ENCODE measurements at regions not wholly inside any gene's neighbourhood (a gene's known extent, or its start where the extent isn't known, plus 50 kb on each side); places are given as distances from the start of the nearest gene placed in this dataset.

- H3K27me3 ChIP-seq (ENCODE audit: insufficient read depth, low read depth, low read length), result no peaks in the 10 kb centered on the region
Observed at GRCh38 chr3:145272684-145273083, 888.3 kb downstream of the PLOD2 start.

DNA sequence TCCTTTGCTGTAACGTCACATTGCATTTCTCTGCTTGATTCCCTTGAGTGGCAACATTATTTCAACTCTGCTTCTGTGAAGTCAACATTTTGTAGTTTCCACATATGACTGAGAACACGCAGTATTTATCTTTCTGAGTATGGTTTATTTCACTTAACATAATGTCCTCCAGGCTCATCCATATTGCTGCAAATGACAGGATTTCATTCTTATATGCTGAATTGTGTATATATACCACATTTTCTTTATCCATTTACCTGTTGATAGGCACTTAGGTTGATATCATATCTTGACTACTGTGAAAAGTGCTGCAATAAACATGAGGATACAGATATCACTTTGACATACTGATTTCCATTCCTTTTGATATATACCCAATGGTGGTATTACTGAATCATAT lies 878.5 kb downstream of the PLOD2 start:
- H3K27me3 ChIP-seq (ENCODE audit: insufficient read depth, low read depth, low read length), result no peaks in the 10 kb centered on the region
- no peaks in the 10 kb centered on the region for H3K36me3 ChIP-seq (ENCODE audit: insufficient read depth, low read length)
- TF ChIP-seq POLR2AphosphoS5 (IDR thresholded peaks at IDR 0.05) (peak; percentile 51), SMC3 (conservative IDR thresholded peaks at IDR 0.05; ENCODE audit: poor library complexity) (no peak), EP300 (conservative IDR thresholded peaks at IDR 0.05; ENCODE audit: poor library complexity, severe bottlenecking) (peak; percentile 56)
- no peaks in the 10 kb centered on the region for H4K20me1 ChIP-seq (ENCODE audit: insufficient read depth)
- H3K4me3 ChIP-seq (ENCODE audit: low read length), result no peak overlapping the region
- H2AFZ ChIP-seq (ENCODE audit: low read depth, low read length), result no peak overlapping the region
- no peak overlapping the region for H3K9ac ChIP-seq (ENCODE audit: low read length)
- H3F3A ChIP-seq (ENCODE audit: insufficient read depth, low read length, poor library complexity, severe bottlenecking), result no peaks in the 10 kb centered on the region
- H3K4me2 ChIP-seq (ENCODE audit: low read length), result no peak overlapping the region
- no peaks in the 10 kb centered on the region for H3K9me2 ChIP-seq (ENCODE audit: insufficient read depth, low read length)
- H3K9me3 ChIP-seq (ENCODE audit: low read length), result no peaks in the 10 kb centered on the region
- H3K27ac ChIP-seq (ENCODE audit: low read length), result no peak overlapping the region
- H3K79me2 ChIP-seq (replicated peaks; ENCODE audit: insufficient read depth, low read length), result no peaks in the 10 kb centered on the region

More at GRCh38 chr3:145272684-145273083, 888.3 kb downstream of the PLOD2 start:
- Histone ChIP-seq H4K20me1 (ENCODE audit: insufficient read depth) (no peaks in the 10 kb centered on the region), H3K9ac (ENCODE audit: low read length) (no peak overlapping the region), H3K9me2 (ENCODE audit: insufficient read depth, low read length) (no peaks in the 10 kb centered on the region), H3K27ac (ENCODE audit: low read length) (no peak overlapping the region), H3K9me3 (ENCODE audit: low read length) (peaks cover 4% of the 10 kb centered on the region), H3K36me3 (ENCODE audit: insufficient read depth, low read length) (no peaks in the 10 kb centered on the region), H3K4me3 (ENCODE audit: low read length) (no peak overlapping the region), H3K4me2 (ENCODE audit: low read length) (no peak overlapping the region), H3F3A (ENCODE audit: insufficient read depth, low read length, poor library complexity, severe bottlenecking) (no peaks in the 10 kb centered on the region), H2AFZ (ENCODE audit: low read depth, low read length) (no peak overlapping the region), H3K79me2 (replicated peaks; ENCODE audit: insufficient read depth, low read length) (no peaks in the 10 kb centered on the region)
- TF ChIP-seq EP300 (conservative IDR thresholded peaks at IDR 0.05; ENCODE audit: poor library complexity, severe bottlenecking), result no peak
- no peak for TF ChIP-seq SMC3 (conservative IDR thresholded peaks at IDR 0.05; ENCODE audit: poor library complexity)
- TF ChIP-seq MXI1 (conservative IDR thresholded peaks at IDR 0.05; ENCODE audit: poor library complexity, severe bottlenecking), result no peak
- no peak for TF ChIP-seq EZH2 (IDR thresholded peaks at IDR 0.05; ENCODE audit: borderline replicate concordance, insufficient read depth, low read length, poor library complexity, severe bottlenecking)
- TF ChIP-seq, protein P1, sequence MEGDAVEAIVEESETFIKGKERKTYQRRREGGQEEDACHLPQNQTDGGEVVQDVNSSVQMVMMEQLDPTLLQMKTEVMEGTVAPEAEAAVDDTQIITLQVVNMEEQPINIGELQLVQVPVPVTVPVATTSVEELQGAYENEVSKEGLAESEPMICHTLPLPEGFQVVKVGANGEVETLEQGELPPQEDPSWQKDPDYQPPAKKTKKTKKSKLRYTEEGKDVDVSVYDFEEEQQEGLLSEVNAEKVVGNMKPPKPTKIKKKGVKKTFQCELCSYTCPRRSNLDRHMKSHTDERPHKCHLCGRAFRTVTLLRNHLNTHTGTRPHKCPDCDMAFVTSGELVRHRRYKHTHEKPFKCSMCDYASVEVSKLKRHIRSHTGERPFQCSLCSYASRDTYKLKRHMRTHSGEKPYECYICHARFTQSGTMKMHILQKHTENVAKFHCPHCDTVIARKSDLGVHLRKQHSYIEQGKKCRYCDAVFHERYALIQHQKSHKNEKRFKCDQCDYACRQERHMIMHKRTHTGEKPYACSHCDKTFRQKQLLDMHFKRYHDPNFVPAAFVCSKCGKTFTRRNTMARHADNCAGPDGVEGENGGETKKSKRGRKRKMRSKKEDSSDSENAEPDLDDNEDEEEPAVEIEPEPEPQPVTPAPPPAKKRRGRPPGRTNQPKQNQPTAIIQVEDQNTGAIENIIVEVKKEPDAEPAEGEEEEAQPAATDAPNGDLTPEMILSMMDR (IDR thresholded peaks at IDR 0.05; ENCODE audit: poor library complexity, severe bottlenecking), result no peak
- TF ChIP-seq TAF1 (IDR thresholded peaks at IDR 0.05; ENCODE audit: low read depth), result no peak
- TF ChIP-seq POLR2AphosphoS5 (IDR thresholded peaks at IDR 0.05), result no peak
- no peak for TF ChIP-seq REST (IDR thresholded peaks at IDR 0.05; ENCODE audit: borderline replicate concordance)

- no peaks in the 10 kb centered on the region for H3K9me2 ChIP-seq (ENCODE audit: insufficient read depth, low read length)
- no peak overlapping the region for H3K9ac ChIP-seq (ENCODE audit: low read length)
- H3K27ac ChIP-seq (ENCODE audit: low read length), result no peak overlapping the region
- H3K79me2 ChIP-seq (replicated peaks; ENCODE audit: insufficient read depth, low read length), result no peaks in the 10 kb centered on the region
- no peaks in the 10 kb centered on the region for H3F3A ChIP-seq (ENCODE audit: insufficient read depth, low read length, poor library complexity, severe bottlenecking)
- no peak for TF ChIP-seq TAF1 (IDR thresholded peaks at IDR 0.05; ENCODE audit: low read depth)
- TF ChIP-seq MXI1 (conservative IDR thresholded peaks at IDR 0.05; ENCODE audit: poor library complexity, severe bottlenecking), result no peak
- no peak for TF ChIP-seq RAD21 (conservative IDR thresholded peaks at IDR 0.05)
- TF ChIP-seq EZH2 (IDR thresholded peaks at IDR 0.05; ENCODE audit: borderline replicate concordance, insufficient read depth, low read length, poor library complexity, severe bottlenecking), result no peak
- no peak for TF ChIP-seq REST (IDR thresholded peaks at IDR 0.05; ENCODE audit: borderline replicate concordance)
- TF ChIP-seq, protein P1 (IDR thresholded peaks at IDR 0.05; ENCODE audit: poor library complexity, severe bottlenecking), result no peak
- no peak for TF ChIP-seq SMC3 (conservative IDR thresholded peaks at IDR 0.05; ENCODE audit: poor library complexity)
- no peak for TF ChIP-seq EP300 (conservative IDR thresholded peaks at IDR 0.05; ENCODE audit: poor library complexity, severe bottlenecking)
- no peak for TF ChIP-seq POLR2AphosphoS5 (IDR thresholded peaks at IDR 0.05)
- no peaks in the 10 kb centered on the region for H4K20me1 ChIP-seq (ENCODE audit: insufficient read depth)
- H3K4me3 ChIP-seq (ENCODE audit: low read length), result no peak overlapping the region
- no peaks in the 10 kb centered on the region for H3K27me3 ChIP-seq (ENCODE audit: insufficient read depth, low read depth, low read length)
- H2AFZ ChIP-seq (ENCODE audit: low read depth, low read length), result no peak overlapping the region
- no peak overlapping the region for H3K4me2 ChIP-seq (ENCODE audit: low read length)
- H3K36me3 ChIP-seq (ENCODE audit: insufficient read depth, low read length), result no peaks in the 10 kb centered on the region
- no peaks in the 10 kb centered on the region for H3K9me3 ChIP-seq (ENCODE audit: low read length)
Observed at GRCh38 chr3:145286937-145287336, 874.0 kb downstream of the PLOD2 start.
